Inflammatory macrophage treated with lipopolysaccharide for 1 hour (primary cell): ENCODE measurements at regions not wholly inside any gene's neighbourhood (a gene's known extent, or its start where the extent isn't known, plus 50 kb on each side); places are given as distances from the start of the nearest gene placed in this dataset.

Experiments used
- DNase-seq, 2 donors: peaks; one replicate each; pipeline ENCODE4 v3.0.0-alpha.2; 2020 to 2022

- DNase-seq: no peak
Measured at GRCh38 chr6:133632206-133632605, 256.7 kb upstream of the TCF21 start.

GRCh38 chr6:133632906-133633305 lies 256.0 kb upstream of the TCF21 start:
- DNase-seq: no peak

GRCh38 chr6:133634474-133634873 lies 254.4 kb upstream of the TCF21 start:
- no peak for DNase-seq

GRCh38 chr6:133635447-133635846 lies 253.5 kb upstream of the TCF21 start:
- DNase-seq: no peak

GRCh38 chr6:133637436-133637835 lies 251.5 kb upstream of the TCF21 start:
- no peak for DNase-seq

- no peak for DNase-seq
Measured at GRCh38 chr6:133637874-133638273, 251.0 kb upstream of the TCF21 start.

- DNase-seq: no peak
Measured at GRCh38 chr6:133641104-133641503, 247.8 kb upstream of the TCF21 start.

GRCh38 chr6:133644548-133644891 lies 244.4 kb upstream of the TCF21 start:
- no peak for DNase-seq

- no peak for DNase-seq
Measured at GRCh38 chr6:133644892-133645619, 243.9 kb upstream of the TCF21 start.

- no peak for DNase-seq
Measured at GRCh38 chr6:133645966-133646740, 242.8 kb upstream of the TCF21 start.

- no peak for DNase-seq
Measured at GRCh38 chr6:133648581-133648980, 240.3 kb upstream of the TCF21 start.

GRCh38 chr6:133671376-133671775 lies 217.5 kb upstream of the TCF21 start:
- no peak for DNase-seq

GRCh38 chr6:133673056-133673455 lies 215.9 kb upstream of the TCF21 start:
- no peak for DNase-seq

- no peak for DNase-seq
Measured at GRCh38 chr6:133674661-133675060, 214.3 kb upstream of the TCF21 start.

- DNase-seq: no peak
Measured at GRCh38 chr6:133680994-133681393, 207.9 kb upstream of the TCF21 start.

GRCh38 chr6:133681891-133682290 lies 207.0 kb upstream of the TCF21 start:
- no peak for DNase-seq

- DNase-seq: no peak
Measured at GRCh38 chr6:133682506-133683307, 206.2 kb upstream of the TCF21 start.

GRCh38 chr6:133683308-133683580 lies 205.7 kb upstream of the TCF21 start:
- no peak for DNase-seq

- DNase-seq: no peak
Measured at GRCh38 chr6:133683606-133684005, 205.3 kb upstream of the TCF21 start.

GRCh38 chr6:133688705-133689492 lies 200.0 kb upstream of the TCF21 start:
- no peak for DNase-seq

- DNase-seq: no peak
Measured at GRCh38 chr6:133689863-133690262, 199.1 kb upstream of the TCF21 start.

GRCh38 chr6:133693565-133693964 lies 195.3 kb upstream of the TCF21 start:
- DNase-seq: no peak

- no peak for DNase-seq
Measured at GRCh38 chr6:133697185-133697584, 191.7 kb upstream of the TCF21 start.
